NCI-H2029 treated with DMSO at 0.1 percent for 48 hours (cell line): ENCODE measurements at regions not wholly inside any gene's neighbourhood (a gene's known extent, or its start where the extent isn't known, plus 50 kb on each side); places are given as distances from the start of the nearest gene placed in this dataset.

Source experiments
- DNase-seq: peaks from one replicate; lab custom pipeline; 2025; lab: John Stamatoyannopoulos, UW

DNA sequence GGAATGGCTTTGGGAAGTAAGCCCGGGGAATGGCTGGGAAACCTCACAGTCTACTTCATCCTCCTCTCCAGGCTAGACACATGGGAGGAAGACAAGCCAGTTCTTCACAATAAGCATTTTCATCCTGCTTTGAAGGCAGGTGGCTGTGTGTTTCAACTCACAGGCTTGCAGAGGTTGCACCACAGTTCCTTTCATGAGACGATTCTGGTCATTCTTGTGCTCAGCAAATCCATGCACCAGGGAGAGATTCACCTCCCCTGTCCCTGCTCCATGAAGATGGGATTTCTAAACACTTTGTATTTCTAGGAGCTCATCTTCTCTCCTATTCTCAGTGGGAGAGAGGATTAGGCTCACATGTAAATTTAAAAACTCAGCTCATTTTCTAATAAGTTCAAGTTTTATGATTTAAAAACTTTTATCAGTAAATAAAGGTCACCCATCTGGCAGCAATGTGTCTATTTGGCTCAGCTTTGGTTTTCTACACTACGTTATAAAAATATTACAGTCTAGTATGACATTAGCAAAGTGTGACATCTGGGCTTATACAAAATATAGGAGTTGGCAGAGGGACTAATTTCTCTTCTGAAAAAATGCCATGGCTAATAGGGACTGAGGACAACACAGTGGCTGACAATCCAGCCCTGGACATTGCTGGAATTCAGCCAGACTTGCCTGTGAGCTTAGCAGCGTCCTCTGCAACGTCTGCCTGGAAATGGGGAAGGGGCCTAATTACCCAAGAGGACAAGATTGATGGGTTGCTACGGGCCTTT, 283.2 kb upstream of the SLC10A2 start:
- DNase-seq = no peak

DNA sequence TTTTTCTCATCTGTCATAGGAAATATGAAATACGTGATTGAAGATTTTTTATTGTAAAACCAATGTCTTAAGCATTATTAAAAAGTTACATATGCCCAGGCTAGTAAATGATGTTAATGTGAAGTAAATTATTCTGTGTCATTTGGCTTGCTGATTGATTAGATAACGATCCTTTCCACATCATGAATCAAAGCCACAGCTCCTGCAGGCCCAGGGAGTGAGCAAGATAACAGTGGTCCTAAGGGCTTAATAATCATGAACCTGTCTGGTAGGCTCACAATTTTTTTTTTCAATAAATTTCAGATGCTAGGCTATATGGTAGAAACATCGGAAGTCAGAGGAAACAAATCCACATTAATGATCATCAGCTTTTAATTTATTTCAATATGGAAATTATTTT, 269.0 kb upstream of the SLC10A2 start:
- DNase-seq = no peak

DNA sequence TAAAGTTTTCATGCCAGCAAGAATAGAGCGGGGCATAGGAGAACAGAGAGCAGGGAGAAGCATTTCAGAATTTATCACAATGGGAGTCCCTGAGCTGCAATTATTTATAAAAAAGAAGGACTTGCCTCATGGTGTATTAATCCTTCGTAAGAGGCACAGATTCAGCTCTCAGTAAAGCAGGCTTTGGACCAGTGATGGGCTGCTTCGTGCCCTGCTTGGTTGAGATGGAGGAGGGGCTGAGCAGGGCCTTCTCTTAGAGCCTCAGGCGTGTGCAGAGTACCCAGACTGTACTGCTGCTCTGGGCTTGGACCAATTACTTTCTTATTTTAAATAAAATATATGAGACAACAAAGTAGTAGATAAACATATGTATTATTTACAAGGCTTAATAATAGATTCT, 265.7 kb upstream of the SLC10A2 start:
- no peak for DNase-seq

DNA sequence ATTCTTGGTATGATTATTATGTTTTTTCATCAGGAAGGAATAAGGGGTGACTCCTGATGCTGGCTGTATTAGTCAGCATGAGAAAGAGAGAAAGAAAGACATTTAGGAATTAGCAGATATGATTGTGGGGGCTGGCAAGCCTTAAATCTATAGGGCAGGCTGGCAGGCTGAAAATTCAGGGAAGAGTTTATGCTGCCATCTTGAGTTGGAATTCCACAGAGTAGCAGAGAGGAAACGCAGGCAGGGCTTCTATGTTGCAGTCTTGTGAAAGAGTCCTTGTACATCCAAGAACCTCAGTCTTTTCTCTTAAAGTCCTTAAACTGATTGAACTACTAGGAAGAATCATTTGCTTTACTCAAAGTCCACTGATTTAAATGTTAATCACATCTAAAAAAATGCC, 262.7 kb upstream of the SLC10A2 start:
- DNase-seq = no peak

DNA sequence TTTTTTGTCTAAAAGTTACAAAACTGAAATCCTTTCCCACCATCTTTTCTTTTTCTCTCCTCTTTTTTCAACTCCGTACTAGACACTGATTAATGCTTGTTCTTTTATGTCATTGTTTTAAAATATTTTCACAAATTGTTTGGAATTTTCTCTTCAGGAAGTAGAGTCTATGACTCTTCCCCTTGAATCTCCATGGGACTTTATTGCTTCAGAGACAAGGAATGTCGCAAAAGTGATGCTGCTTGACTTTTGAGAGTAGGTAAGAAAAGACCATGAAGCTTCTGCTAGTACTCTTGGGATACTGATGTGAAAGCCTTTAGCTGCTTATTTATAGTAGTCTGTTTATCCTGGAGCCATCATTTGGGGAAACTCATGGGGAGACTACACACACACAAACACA, 260.1 kb upstream of the SLC10A2 start:
- no peak for DNase-seq

DNA sequence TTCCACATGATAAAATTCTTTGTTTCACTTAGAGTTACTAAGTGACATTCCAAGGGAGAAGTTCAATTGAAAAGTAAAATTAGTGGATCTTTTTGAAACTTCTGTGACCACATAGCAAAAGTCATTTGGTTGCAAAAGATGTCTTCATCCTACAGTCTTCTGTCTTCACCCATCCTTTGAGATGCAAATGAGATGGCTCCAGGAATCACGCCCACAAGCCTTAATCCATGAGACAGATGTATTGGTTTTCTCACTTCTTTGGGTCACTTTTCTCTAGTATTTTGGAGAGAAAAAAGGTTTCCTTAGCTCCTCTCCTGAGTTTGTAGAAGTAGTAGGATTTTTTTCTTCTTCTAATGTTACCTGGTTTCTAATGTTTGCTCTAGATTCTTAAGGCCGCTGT, 259.5 kb upstream of the SLC10A2 start:
- no peak for DNase-seq

DNA sequence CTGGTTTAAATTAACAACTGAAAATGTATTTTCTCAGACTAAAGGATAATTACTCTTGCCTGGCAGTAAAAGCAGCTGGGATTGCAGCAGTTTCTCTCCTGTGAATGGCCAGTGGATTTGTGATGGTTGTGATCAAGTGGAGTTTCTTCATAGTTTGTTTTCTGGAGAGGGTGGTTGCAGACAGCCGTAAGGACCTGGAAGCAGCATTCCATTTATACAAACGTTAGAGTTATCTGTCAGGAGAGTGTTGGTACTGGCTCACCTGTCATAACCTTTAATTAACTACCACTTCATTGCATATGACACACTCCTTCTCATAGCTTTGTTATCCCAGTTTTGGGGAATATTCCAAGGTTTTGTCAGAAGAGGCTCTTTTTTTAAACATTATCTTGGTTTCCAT, 258.4 kb upstream of the SLC10A2 start:
- DNase-seq = no peak

DNA sequence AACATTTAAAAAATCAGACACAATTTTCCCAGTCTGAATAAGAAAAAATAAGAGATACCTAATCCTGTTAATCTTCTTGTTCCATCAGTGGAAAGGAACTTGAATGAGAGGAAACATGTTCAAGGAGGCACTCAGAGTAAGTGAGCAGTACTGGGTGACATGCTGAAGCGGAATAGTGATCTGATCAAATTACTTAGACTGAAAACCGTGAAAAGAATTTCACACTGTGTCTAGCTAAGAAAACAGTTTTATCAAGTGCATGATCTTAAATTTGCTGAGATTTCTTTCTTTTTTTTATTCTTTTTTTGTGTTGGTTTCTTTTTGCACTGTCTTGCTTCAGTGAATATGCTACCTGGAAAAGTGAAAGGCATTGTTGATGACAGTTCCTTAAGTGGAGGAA, 249.5 kb upstream of the SLC10A2 start:
- DNase-seq = no peak

DNA sequence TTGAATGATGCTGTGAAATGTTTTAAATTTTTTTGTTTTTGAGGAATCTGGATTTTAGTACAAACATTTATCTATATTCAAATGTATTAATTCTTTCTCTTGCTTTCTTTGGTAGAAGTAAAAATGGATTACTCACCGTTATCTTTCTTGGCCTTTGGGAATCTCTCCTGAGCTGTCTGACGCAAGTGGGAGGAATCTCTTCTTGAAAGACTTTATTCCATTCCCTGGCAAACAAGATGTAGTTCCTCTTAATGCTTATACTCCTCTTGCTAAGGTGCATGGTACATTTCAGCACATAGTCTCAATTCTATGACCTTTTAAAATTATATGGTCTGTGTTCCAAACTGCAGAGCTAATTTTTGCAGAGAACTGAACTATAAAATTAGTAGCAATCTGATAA, 246.2 kb upstream of the SLC10A2 start:
- no peak for DNase-seq

DNA sequence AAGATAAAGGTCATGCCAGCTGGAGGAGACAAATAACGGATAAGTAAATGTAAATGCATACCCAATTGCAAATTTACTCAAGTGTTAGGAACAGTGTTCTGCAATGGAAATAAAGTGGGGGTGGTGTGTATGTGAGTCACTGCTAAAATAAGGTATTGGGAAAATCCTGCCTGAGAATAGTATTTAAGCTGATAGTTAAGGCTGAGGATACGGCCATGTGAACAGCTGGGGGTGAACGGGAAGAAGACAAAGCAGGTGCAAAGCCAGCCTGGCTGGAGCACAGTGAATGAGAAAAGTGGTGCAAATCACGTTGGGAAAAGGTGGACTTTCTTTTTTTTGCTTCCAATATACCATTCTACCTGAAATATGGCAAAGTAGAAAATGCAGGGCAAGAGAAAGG, 242.4 kb upstream of the SLC10A2 start:
- no peak for DNase-seq

DNA sequence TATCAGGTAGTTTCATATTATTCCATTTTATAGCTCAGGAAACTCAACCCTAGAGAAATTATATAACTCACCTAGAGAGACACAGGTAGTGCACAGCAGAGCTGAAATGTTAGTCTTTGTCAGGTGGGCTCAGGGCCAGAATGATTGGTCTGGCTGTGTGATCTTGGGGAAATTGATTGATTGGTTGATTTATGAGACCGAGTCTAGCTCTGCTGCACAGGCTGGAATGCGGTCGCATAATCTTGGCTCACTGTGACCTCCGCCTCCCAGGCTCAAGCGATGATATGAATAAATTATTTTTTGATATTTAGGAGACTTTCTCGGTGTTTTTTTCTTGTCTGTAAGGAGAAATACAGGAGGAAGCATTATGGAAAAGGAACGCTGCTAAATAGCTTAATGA, 239.9 kb upstream of the SLC10A2 start:
- DNase-seq = no peak

DNA sequence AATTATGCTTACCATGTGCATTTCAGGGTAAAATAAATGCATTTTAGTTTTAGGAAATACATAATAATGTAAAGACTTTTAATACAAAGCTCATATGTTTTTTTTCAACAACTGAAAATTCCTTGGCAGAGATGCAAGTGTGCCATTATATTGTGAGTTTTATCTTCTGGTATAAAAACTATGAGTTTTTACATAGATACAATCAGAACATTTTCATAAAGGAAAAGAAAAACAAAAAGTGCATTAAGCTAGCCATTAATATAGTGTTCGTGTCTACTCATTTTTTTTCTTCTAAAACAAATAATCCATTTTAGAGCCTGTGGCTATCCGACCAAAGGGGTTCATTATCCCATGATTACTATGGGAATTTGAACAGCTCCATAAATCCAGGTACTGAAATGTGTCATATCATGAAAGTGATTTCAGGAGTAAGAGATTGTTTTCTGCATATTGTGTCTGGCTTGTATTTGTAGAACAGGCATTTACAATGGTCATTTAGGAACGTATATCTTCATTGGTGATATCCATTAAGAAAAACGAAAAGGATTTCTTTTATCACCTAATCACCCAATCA, 236.9 kb upstream of the SLC10A2 start:
- no peak for DNase-seq

DNA sequence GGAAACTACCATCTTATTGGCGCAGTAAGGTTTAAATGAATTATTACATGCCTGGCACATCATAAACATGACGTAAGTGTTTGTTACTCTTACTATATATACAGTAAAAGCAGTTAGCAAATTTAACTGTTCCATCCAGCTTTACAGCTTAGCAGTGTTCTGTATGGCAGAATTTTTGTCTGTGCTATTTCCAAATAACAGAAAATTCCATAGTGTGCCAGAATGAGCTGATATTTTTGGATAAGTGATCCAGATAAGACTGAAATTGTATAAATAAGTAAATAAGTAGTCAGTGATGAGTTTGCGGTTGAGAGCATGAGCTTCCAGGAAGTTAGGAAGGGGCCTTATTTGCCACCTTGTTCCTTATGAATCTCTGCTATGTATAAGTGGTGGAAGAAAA, 236.5 kb upstream of the SLC10A2 start:
- no peak for DNase-seq

DNA sequence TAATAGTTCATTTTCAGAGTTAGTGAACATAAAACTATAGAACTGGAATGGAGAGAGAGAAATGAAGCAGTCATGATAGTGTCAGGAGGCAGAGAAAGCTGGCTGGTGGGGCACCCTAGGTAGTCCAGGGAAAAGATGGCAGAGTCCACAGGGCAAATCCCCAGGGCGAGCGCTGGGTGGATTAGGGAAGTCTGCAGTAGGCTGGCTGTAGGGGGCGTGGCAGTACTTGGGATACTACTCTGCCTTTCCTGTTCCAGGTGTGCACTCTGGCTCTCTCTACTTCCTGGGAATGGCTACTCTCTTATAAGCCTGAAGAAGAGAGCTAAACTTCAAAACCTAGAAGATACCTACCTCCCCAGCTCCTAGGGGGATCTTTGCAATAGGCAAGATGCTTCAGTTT, 232.9 kb upstream of the SLC10A2 start:
- no peak for DNase-seq

DNA sequence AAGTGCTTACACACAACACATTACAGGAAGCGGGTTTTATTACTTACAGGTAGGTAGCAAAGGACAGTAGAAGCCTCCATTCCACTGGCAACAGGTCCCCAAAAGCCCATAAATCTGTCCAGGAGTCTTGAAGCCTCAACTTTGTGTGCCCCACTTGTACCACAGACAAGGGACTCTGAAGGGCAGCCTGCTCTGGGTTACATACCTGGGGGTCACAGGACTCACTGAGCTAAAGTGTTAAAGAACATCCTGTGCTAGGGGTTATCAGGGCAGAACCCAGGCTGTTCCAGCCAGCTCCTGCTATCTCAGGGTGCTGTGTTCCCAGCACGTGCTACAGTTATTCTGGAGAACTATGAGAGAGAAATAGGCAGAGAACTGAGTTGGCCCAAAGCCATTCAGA, 230.9 kb upstream of the SLC10A2 start:
- DNase-seq = no peak

DNA sequence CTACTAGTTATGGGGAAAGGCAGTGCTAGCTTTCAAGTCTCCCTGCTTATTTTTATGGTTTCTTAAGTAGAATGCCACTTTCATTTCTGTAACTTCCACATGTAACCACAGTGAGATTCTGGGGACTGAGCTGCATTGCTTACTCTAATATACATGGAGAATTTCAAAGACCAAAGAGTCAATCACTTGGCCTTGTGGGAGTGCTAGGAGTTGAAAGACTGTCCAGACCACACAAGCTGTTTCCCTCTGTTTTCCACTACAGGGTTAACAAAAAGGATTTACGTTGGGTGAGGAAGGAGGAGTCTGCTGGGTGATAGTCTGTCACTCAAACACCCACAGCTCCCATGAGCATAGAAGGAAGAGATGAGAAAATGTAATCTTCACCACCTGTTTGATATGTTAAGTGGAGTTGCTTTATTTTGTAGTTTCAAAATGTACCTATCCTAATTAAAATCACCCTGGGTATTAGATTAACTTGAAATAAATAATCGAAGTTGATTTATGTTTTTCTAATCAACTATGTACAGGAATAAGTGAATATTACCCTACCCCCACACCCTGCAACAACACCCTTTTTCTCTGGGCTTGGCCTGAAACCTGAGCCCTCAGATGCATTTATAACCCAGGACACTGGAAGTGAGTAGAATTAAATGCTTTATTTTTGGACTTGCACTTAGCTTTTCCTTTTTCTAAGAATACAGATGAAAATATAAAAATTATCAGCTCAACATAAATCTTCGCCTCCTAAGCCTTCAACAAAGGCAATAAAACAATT, 225.8 kb upstream of the SLC10A2 start:
- DNase-seq = no peak

DNA sequence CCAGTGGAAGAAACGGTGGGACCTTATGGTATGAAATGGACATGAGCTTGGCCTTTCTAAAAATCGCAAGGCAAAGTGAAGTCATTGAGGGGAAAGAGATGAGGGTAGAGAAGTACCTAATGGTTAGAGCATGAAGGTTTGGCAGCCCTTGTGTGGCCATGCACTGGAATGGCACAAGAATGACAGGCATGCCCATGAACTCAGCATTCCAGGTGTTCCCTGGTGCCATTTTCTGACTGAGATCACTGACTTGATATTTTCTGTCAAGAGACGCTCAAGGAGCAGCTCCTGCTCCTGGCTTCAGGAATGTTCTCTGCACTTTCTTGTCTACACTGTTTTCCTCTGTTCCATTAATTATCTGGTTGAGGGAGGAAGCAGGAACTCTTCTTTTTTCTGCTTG, 225.0 kb upstream of the SLC10A2 start:
- no peak for DNase-seq

DNA sequence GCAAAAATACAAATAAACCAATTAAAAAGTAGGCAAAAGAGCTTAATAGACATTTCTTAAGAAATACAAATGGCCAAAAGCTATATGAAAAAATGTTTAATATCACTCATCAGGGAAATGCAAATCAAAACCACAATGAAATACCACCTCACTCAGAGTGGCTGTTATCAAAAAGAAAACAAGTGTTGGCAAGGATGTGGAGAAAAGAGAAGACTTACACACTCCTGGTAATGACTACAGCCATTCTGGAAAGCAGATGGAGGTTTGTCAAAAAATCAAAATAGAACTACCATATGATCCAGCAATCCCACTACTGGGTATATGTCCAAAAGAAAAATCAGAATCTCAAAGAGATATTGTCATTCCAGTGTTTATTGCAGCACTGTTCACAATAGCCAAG, 223.5 kb upstream of the SLC10A2 start:
- no peak for DNase-seq

DNA sequence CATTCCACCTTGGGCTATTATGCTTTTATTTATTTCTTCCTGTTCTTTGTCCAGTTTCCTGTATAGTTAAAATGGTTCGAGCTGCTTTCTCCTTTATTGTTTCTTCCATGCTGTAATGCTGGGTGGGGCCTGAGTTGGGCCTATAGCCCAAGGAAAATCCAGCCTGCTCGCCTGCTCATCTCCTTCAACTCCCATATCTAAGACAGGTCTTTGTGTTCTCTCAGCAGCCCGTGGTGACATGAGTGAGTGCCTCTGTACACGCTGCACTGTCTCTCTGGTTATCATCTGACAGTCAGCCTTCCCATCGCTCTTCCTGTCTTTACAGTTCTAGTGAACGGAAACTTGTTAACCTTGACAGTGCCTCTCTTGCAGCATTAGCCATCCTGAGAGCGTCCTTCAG, 221.9 kb upstream of the SLC10A2 start:
- DNase-seq = no peak

DNA sequence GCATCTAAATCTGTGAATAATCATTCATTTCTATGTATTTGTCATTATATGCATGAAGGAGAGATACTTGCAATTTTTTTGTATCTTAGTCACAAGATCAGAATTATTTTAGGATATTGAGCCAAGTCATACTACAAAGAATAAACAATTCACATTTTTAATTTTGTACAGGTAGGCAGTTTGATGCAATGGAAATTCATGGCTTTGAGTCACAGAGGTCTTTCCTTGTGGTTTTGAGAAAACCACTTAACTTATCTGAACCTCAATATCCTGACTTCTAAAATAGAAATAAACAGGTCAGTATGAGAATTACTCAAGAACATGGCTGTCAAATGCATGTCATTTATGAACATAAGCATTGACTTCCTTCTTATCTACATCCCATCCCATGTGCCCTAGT, 221.4 kb upstream of the SLC10A2 start:
- no peak for DNase-seq

DNA sequence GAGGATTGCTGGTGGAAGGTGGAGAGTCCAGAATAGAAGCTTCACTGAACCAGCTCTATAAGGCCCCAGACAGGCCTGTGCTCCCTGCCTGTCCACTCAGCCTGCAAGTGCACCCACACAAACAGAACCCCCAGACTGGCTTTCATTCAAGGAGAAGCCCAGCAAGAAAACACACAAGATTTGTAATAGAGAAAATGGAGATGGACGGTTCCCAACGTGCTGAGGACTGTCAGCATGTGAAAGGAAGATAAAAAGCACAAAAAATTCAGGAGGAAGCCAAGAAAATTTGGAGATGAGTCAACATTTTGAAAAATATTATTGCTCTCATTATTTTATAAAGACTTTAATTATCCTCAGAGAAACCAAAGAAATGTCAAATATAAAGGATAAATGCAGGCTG, 218.2 kb upstream of the SLC10A2 start:
- DNase-seq = no peak

DNA sequence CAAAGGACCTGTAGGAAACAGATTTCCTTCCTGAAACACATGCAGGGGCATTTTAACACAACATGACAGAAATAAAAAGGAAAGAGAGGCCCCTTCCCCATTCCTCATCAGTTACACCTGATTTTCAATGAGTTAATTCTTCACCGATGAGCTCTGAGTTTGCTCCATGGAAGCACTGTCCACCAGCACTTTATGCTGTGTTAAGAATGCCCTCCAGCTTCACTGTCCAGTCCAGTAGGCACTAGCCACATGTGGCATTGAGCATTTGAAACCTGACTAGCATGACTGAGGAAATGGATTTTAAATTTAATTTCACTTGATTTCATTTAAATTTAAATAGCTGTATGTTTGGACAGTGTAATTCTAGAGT, 217.2 kb upstream of the SLC10A2 start:
- no peak for DNase-seq
